Liver (tissue), 8 donors: ENCODE measurements at regions not wholly inside any gene's neighbourhood (a gene's known extent, or its start where the extent isn't known, plus 50 kb on each side); places are given as distances from the start of the nearest gene placed in this dataset.

Experiments
- DNase-seq: peaks from one replicate; pipeline ENCODE4 v3.0.0-alpha.2; 2017; ENCODE audit warnings: low spot score
- H3K27ac ChIP-seq, 2 donors: one replicate each; pipeline ENCODE4 v1.7.0; 2013; ENCODE audit warnings: inconsistent platforms in 2 of 2, low read length in 2 of 2, control low read depth in 1 of 2, low read depth in 1 of 2, mild to moderate bottlenecking in 1 of 2
- H3K27me3 ChIP-seq, 4 donors: one replicate each; pipeline versions ENCODE4 v1.6.1 to v1.7.0; 2013; ENCODE audit warnings: low read length in 3 of 4, inconsistent platforms in 1 of 4, mild to moderate bottlenecking in 1 of 4, moderate library complexity in 1 of 4; ENCODE audit not compliant: control insufficient read depth in 4 of 4, insufficient read depth in 4 of 4
- H3K36me3 ChIP-seq, 4 donors: one replicate each; pipeline versions ENCODE4 v1.6.1 to v1.7.0; 2013; ENCODE audit warnings: low read length in 3 of 4, mild to moderate bottlenecking in 3 of 4, low read depth in 1 of 4, moderate library complexity in 1 of 4; ENCODE audit not compliant: control insufficient read depth in 4 of 4, insufficient read depth in 3 of 4
- H3K4me1 ChIP-seq, 4 donors: one replicate each; pipeline versions ENCODE4 v1.6.1 to v1.7.0; 2013; ENCODE audit warnings: low read length in 3 of 4, mild to moderate bottlenecking in 3 of 4, moderate library complexity in 1 of 4; ENCODE audit not compliant: control insufficient read depth in 4 of 4, insufficient read depth in 4 of 4
- H3K4me3 ChIP-seq, 3 donors: one replicate each; pipeline versions ENCODE4 v1.6.1 to v1.7.0; 2013; ENCODE audit warnings: low read length in 3 of 3, control low read depth in 1 of 3, low read depth in 1 of 3, mild to moderate bottlenecking in 1 of 3
- H3K9ac ChIP-seq, 2 donors: one replicate each; pipeline ENCODE4 v1.7.0; 2013; ENCODE audit warnings: low read length in 2 of 2, mild to moderate bottlenecking in 2 of 2, moderate library complexity in 2 of 2, control low read depth in 1 of 2, low read depth in 1 of 2
- H3K9me3 ChIP-seq, 4 donors: one replicate each; pipeline versions ENCODE4 v1.6.1 to v1.7.0; 2013; ENCODE audit warnings: low read length in 3 of 4; ENCODE audit not compliant: control insufficient read depth in 4 of 4
- ATF3 ChIP-seq: IDR thresholded peaks from 2 replicates; pipeline ENCODE4 v1.6.1; 2016; ENCODE audit warnings: antibody characterized with exemption
- CTCF ChIP-seq: fragments of 150-350 bp; IDR thresholded peaks from 2 replicates; pipeline ENCODE4 v1.5.1; 2017; ENCODE audit warnings: improper control_type of control experiment, low read depth, low read length; ENCODE audit not compliant: missing input control
- EGR1 ChIP-seq, 2 donors: IDR thresholded peaks; 2 replicates each; pipeline ENCODE4 v1.6.1; 2016 to 2018; ENCODE audit warnings: antibody characterized with exemption in 2 of 2, low read depth in 2 of 2
- FOXA1 ChIP-seq: IDR thresholded peaks from 2 replicates; pipeline ENCODE4 v1.6.1; 2016; ENCODE audit warnings: antibody characterized with exemption
- FOXA2 ChIP-seq: IDR thresholded peaks from 2 replicates; pipeline ENCODE4 v1.6.1; 2016; ENCODE audit warnings: antibody characterized with exemption
- GABPA ChIP-seq, 2 donors: IDR thresholded peaks in 1 of 2; conservative IDR thresholded peaks in 1 of 2; 2 replicates each; pipeline ENCODE4 v1.6.1; 2016; ENCODE audit warnings: antibody characterized with exemption in 2 of 2, mild to moderate bottlenecking in 1 of 2, moderate library complexity in 1 of 2
- HNF4A ChIP-seq, 2 donors: conservative IDR thresholded peaks; 2 replicates each; pipeline ENCODE4 v1.6.1; 2016; ENCODE audit warnings: antibody characterized with exemption in 2 of 2, mild to moderate bottlenecking in 2 of 2
- HNF4G ChIP-seq: IDR thresholded peaks from 2 replicates; pipeline ENCODE4 v1.6.1; 2016; ENCODE audit warnings: antibody characterized with exemption
- JUND ChIP-seq, 2 donors: IDR thresholded peaks; 2 replicates each; pipeline ENCODE4 v1.6.1; 2016; ENCODE audit warnings: antibody characterized with exemption in 2 of 2
- MAX ChIP-seq: IDR thresholded peaks from 2 replicates; pipeline ENCODE4 v1.6.1; 2016; ENCODE audit warnings: antibody characterized with exemption
- NR2F2 ChIP-seq: IDR thresholded peaks from 2 replicates; pipeline ENCODE4 v1.6.1; 2016; ENCODE audit warnings: antibody characterized with exemption
- RAD21 ChIP-seq, 2 donors: IDR thresholded peaks; 2 replicates each; pipeline ENCODE4 v1.6.1; 2016; ENCODE audit warnings: antibody characterized with exemption in 2 of 2, mild to moderate bottlenecking in 2 of 2
- REST ChIP-seq: IDR thresholded peaks from 2 replicates; pipeline ENCODE4 v1.6.1; 2016; ENCODE audit warnings: antibody characterized with exemption, mild to moderate bottlenecking
- RXRA ChIP-seq, 2 donors: IDR thresholded peaks; 2 replicates each; pipeline ENCODE4 v1.6.1; 2017 to 2018; ENCODE audit warnings: antibody characterized with exemption in 2 of 2, mild to moderate bottlenecking in 1 of 2
- SP1 ChIP-seq: IDR thresholded peaks from 2 replicates; pipeline ENCODE4 v1.6.1; 2018; ENCODE audit warnings: antibody characterized with exemption, mild to moderate bottlenecking
- WGBS: extraction: QIAGEN DNeasy Blood & Tissue Kit; methylation state at CpG from one replicate; pipeline ENCODE4 v1.1.7; 2013; 5-methylcytosine and 5-hydroxymethylcytosine counted together
- donor health status: healthy.
- donor health status: healthy.
- donor health status: healthy.
- donor health status: healthy.
- donor health status: healthy.

GRCh38 chr3:3605226-3605625 is 194.0 kb upstream of the LRRN1 start:
- no peak for DNase-seq
- Histone ChIP-seq H3K9me3 (no peaks in the 10 kb centered on the region), H3K4me1 (no peaks in the 10 kb centered on the region), H3K27me3 (no peaks in the 10 kb centered on the region), H3K9ac (no peak overlapping the region), H3K27ac (no peak overlapping the region), H3K4me3 (no peak overlapping the region), H3K36me3 (no peaks in the 10 kb centered on the region)
- WGBS: 93% methylated on average over 3 of the region's 3 CpGs
- TF ChIP-seq EGR1 (IDR thresholded peaks at IDR 0.05; ENCODE audit: low read depth in 2 of 2) (no peak), ATF3 (no peak), JUND (IDR thresholded peaks at IDR 0.05) (no peak), HNF4A (conservative IDR thresholded peaks at IDR 0.05) (no peak), FOXA1 (no peak), CTCF (no peak), MAX (no peak), FOXA2 (no peak), SP1 (no peak), NR2F2 (no peak), HNF4G (no peak), RXRA (IDR thresholded peaks at IDR 0.05) (no peak)

GRCh38 chr3:3603351-3603750 is 195.9 kb upstream of the LRRN1 start:
- TF ChIP-seq FOXA1 (no peak), REST (no peak), ATF3 (no peak), RAD21 (IDR thresholded peaks at IDR 0.05) (no peak), GABPA (IDR thresholded peaks at IDR 0.05 in 1 of 2, conservative IDR thresholded peaks at IDR 0.05 in 1 of 2) (no peak)
- WGBS: 96% methylated on average over 4 of the region's 4 CpGs
- Histone ChIP-seq H3K4me3 (no peak overlapping the region), H3K27ac (no peak overlapping the region), H3K4me1 (no peaks in the 10 kb centered on the region), H3K27me3 (no peaks in the 10 kb centered on the region), H3K36me3 (no peaks in the 10 kb centered on the region), H3K9ac (no peak overlapping the region), H3K9me3 (no peaks in the 10 kb centered on the region)
- DNase-seq: no peak
